Spleen (tissue), 11 donors: ENCODE measurements at regions not wholly inside any gene's neighbourhood (a gene's known extent, or its start where the extent isn't known, plus 50 kb on each side); places are given as distances from the start of the nearest gene placed in this dataset.

ENCODE experiments used
- DNase-seq: peaks from one replicate; pipeline ENCODE4 v3.0.0-alpha.2; 2020
- H3K27ac ChIP-seq, 8 donors: fragments of 200-600 bp; sonication (generic) in 7 of 8; 1 replicate in 4 of 8; 2 replicates in 4 of 8; pipeline versions ENCODE4 v1.5.0 to v1.8.0; 2016 to 2021; ENCODE audit warnings: inconsistent platforms in 4 of 8, mild to moderate bottlenecking in 4 of 8, moderate library complexity in 1 of 8
- H3K27me3 ChIP-seq, 7 donors: fragments of 200-600 bp; sonication (generic) in 6 of 7; replicated peaks in 1 of 7; 1 replicate in 4 of 7; 2 replicates in 3 of 7; pipeline versions ENCODE4 v1.5.0 to v1.8.0; 2016 to 2021; ENCODE audit warnings: inconsistent platforms in 3 of 7, mild to moderate bottlenecking in 1 of 7
- H3K36me3 ChIP-seq, 6 donors: fragments of 200-600 bp; sonication (generic) in 5 of 6; 1 replicate in 4 of 6; 2 replicates in 2 of 6; pipeline versions ENCODE4 v1.5.0 to v1.8.0; 2016 to 2021; ENCODE audit warnings: inconsistent platforms in 2 of 6
- H3K4me1 ChIP-seq, 6 donors: fragments of 200-600 bp; sonication (generic) in 5 of 6; 1 replicate in 3 of 6; 2 replicates in 3 of 6; pipeline versions ENCODE4 v1.5.0 to v1.8.0; 2016 to 2021; ENCODE audit warnings: inconsistent platforms in 3 of 6
- H3K4me3 ChIP-seq, 8 donors: fragments of 200-600 bp; sonication (generic) in 7 of 8; 1 replicate in 4 of 8; 2 replicates in 4 of 8; pipeline versions ENCODE4 v1.5.0 to v1.8.0; 2016 to 2021; ENCODE audit warnings: inconsistent platforms in 4 of 8, mild to moderate bottlenecking in 4 of 8, moderate library complexity in 2 of 8
- H3K9me3 ChIP-seq, 8 donors: fragments of 200-600 bp; sonication (generic) in 7 of 8; 1 replicate in 4 of 8; 2 replicates in 4 of 8; pipeline versions ENCODE4 v1.5.0 to v1.8.0; 2016 to 2021; ENCODE audit warnings: inconsistent platforms in 4 of 8
- POLR2A ChIP-seq, 3 donors: fragments of 450-650 bp; IDR thresholded peaks; one replicate each; pipeline ENCODE4 v1.5.1; 2017; ENCODE audit warnings: antibody characterized with exemption in 3 of 3, mild to moderate bottlenecking in 1 of 3
- POLR2AphosphoS5 ChIP-seq, 3 donors: sonication (generic); formaldehyde crosslinking; IDR thresholded peaks; one replicate each; pipeline ENCODE4 v1.5.1; 2017; ENCODE audit warnings: antibody characterized with exemption in 3 of 3
- WGBS, 5 donors: extraction: QIAGEN DNeasy Blood & Tissue Kit in 3 of 5; methylation state at CpG; one replicate each; pipeline versions ENCODE4 v1.1.5 to v1.1.7; 2013 to 2018; 5-methylcytosine and 5-hydroxymethylcytosine counted together
- intact Hi-C: fragments of 100-400 bp; cut with DNase I; formaldehyde crosslinking; loops from one replicate; pipeline ENCODE4 v1.15.0; 2023; ENCODE audit warnings: low total_unique reads
- TF ChIP-seq, protein P1 (sequence below), 11 experiments: fragments of 200-600 bp in 7 of 11; fragments of 450-650 bp in 4 of 11; sonication (generic) in 4 of 11; IDR thresholded peaks in 8 of 11; conservative IDR thresholded peaks in 3 of 11; 1 replicate in 7 of 11; 2 replicates in 4 of 11; pipeline versions ENCODE4 v1.4.0 to v1.8.0; 2016 to 2021; ENCODE audit warnings: antibody characterized with exemption in 11 of 11, inconsistent platforms in 4 of 11, mild to moderate bottlenecking in 1 of 11
- donor health status: healthy with polysubstance abuse.
- donor health status: DM: no; HTN: no; CAD: no; lungs with moderate emphysema.
- donor health status: DM: no; HTN: no; CAD: no.
- donor health status: Bipolar disorder and iron deficiency.
- donor health status: healthy.
- donor health status: DM: no; HTN: no; CAD: no.
- donor health status: DM: yes; HTN: yes; CAD: no.

DNA sequence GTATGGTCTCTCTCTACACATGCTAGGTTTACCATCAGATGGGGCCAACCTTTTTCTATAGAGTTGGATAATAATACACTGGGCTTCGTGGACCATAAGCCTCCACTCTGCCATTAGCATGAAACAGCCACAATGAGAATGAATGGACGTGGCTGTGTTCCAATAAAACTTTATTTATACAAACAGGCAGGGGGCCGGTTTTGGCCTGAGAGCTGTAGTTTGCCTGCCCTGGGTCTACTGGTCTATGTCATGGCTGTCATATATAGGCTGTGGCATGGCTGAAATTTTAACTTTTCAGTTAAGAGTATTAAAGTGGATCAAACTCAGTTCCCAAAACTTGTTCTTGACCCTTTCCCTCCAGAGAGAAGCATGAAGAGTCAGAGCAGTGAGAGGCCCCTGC lies 120.3 kb upstream of the MYL2 start:
- 77 to 96% (median 89%) methylated on average over 3 of the region's 3 CpGs for WGBS, 5 donors
- Histone ChIP-seq H3K4me1 (peaks cover 0 to 16% (median 5%) of the 10 kb centered on the region in 6 donors), H3K4me3 (no peak overlapping the region), H3K27me3 (peaks cover 0 to 44% (median 23%) of the 10 kb centered on the region in 7 donors), H3K27ac (no peak overlapping the region), H3K9me3 (no peaks in the 10 kb centered on the region), H3K36me3 (no peaks in the 10 kb centered on the region)
- DNase-seq: no peak
- intact Hi-C loops: no loop called here
- TF ChIP-seq, protein P1, sequence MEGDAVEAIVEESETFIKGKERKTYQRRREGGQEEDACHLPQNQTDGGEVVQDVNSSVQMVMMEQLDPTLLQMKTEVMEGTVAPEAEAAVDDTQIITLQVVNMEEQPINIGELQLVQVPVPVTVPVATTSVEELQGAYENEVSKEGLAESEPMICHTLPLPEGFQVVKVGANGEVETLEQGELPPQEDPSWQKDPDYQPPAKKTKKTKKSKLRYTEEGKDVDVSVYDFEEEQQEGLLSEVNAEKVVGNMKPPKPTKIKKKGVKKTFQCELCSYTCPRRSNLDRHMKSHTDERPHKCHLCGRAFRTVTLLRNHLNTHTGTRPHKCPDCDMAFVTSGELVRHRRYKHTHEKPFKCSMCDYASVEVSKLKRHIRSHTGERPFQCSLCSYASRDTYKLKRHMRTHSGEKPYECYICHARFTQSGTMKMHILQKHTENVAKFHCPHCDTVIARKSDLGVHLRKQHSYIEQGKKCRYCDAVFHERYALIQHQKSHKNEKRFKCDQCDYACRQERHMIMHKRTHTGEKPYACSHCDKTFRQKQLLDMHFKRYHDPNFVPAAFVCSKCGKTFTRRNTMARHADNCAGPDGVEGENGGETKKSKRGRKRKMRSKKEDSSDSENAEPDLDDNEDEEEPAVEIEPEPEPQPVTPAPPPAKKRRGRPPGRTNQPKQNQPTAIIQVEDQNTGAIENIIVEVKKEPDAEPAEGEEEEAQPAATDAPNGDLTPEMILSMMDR (IDR thresholded peaks at IDR 0.05 in 8 of 11, conservative IDR thresholded peaks at IDR 0.05 in 3 of 11): no peak
- TF ChIP-seq POLR2AphosphoS5 (IDR thresholded peaks at IDR 0.05): no peak
- no peak for TF ChIP-seq POLR2A (IDR thresholded peaks at IDR 0.05)

DNA sequence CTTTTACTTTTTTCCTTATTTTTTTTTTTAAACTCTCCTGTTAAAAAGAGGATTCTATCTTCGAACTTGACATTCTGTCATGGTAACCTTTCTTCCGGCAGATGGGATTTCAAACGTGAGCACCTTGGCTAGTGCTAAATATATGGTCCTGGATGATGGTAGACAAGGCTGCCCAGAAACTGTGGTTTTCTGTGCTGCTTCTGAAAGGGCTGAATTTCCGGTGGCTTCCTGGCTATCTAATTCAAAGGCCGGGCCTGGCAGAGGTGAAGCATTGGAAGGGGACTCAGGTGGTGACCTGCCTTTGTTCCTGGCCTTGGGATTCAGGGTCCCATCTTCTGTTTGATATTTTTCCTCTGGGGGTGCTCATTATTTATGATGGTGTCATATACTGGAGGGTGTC lies 118.6 kb upstream of the MYL2 start:
- intact Hi-C loops: no loop called here
- no peak overlapping the region for H3K27ac ChIP-seq
- H3K27me3 ChIP-seq: peaks cover 0 to 61% (median 40%) of the 10 kb centered on the region in 7 donors
- peak; percentile 14 for DNase-seq
- WGBS, 5 donors: 58 to 75% (median 71%) methylated on average over 5 of the region's 5 CpGs
- H3K36me3 ChIP-seq: no peaks in the 10 kb centered on the region
- H3K4me1 ChIP-seq: peaks cover 0 to 34% (median 19%) of the 10 kb centered on the region in 6 donors
- H3K4me3 ChIP-seq: no peak overlapping the region
- TF ChIP-seq, protein P1 (IDR thresholded peaks at IDR 0.05 in 8 of 11, conservative IDR thresholded peaks at IDR 0.05 in 3 of 11): no peak
- TF ChIP-seq POLR2A (IDR thresholded peaks at IDR 0.05) (no peak), POLR2AphosphoS5 (IDR thresholded peaks at IDR 0.05) (no peak)
- H3K9me3 ChIP-seq: no peaks in the 10 kb centered on the region

DNA sequence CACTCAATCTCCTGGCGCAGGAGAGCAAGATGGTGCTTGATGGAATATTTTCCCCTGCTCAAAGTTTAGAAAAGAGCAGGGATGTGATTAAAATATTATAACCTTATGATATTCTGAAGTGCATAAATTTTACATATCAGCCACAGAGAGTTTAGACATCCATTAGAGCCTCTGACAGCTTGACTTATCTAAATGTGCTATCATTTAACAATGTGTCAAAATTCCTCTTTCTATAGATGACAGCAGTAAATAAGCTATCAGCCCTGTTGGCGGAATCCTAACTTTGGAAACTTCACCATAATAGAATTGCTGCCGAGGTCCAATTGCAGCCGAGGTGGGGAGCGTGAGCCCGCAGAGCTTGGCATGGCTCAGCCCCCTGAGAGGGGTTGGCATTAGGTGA lies 117.7 kb upstream of the MYL2 start:
- 78 to 90% (median 87%) methylated on average over 6 of the region's 6 CpGs for WGBS, 5 donors
- Histone ChIP-seq H3K36me3 (no peaks in the 10 kb centered on the region), H3K4me3 (no peak overlapping the region), H3K4me1 (peaks cover 4 to 41% (median 26%) of the 10 kb centered on the region in 6 donors), H3K9me3 (no peaks in the 10 kb centered on the region), H3K27ac (no peak overlapping the region), H3K27me3 (peaks cover 0 to 70% (median 48%) of the 10 kb centered on the region in 7 donors)
- TF ChIP-seq POLR2A (IDR thresholded peaks at IDR 0.05) (no peak), POLR2AphosphoS5 (IDR thresholded peaks at IDR 0.05) (no peak)
- TF ChIP-seq, protein P1 (IDR thresholded peaks at IDR 0.05 in 8 of 11, conservative IDR thresholded peaks at IDR 0.05 in 3 of 11): no peak
- intact Hi-C loops: no loop called here
- peak; percentile 50 for DNase-seq

DNA sequence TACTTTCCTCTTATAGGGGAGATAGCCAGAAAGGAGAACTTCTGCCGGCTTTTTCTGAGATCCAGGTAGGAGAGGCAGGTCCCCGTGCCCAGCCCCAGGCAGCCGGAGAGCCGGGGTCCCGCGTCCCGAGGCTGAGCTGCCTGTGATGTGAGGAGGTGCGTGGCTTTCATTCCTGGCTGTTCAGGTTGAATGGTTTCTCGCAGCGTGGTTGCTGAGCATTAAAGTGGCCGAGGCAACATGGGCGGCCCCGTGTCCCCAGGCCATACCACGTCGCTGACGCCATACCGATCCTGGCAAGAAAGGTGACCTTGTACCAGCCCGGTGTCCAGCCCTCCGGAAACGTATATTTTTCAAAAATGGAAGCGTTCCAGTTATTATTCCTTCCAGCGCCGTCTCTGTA lies 116.7 kb upstream of the MYL2 start:
- H3K4me1 ChIP-seq: peaks cover 4 to 45% (median 28%) of the 10 kb centered on the region in 6 donors
- intact Hi-C loops: no loop called here
- H3K27me3 ChIP-seq: peaks cover 0 to 80% (median 58%) of the 10 kb centered on the region in 7 donors
- 35 to 71% (median 55%) methylated on average over 23 of the region's 23 CpGs for WGBS, 5 donors
- H3K36me3 ChIP-seq: no peaks in the 10 kb centered on the region
- DNase-seq: peak; percentile 63
- H3K9me3 ChIP-seq: no peaks in the 10 kb centered on the region
- H3K4me3 ChIP-seq: peak overlapping the region in 1 of 8 donors; percentile 32
- no peak overlapping the region for H3K27ac ChIP-seq
- TF ChIP-seq POLR2A (IDR thresholded peaks at IDR 0.05) (no peak), POLR2AphosphoS5 (IDR thresholded peaks at IDR 0.05) (no peak)
- TF ChIP-seq, protein P1 (IDR thresholded peaks at IDR 0.05 in 8 of 11, conservative IDR thresholded peaks at IDR 0.05 in 3 of 11): no peak
